ENCODE measurements at regions not wholly inside any gene's neighbourhood (a gene's known extent, or its start where the extent isn't known, plus 50 kb on each side); places are given as distances from the start of the nearest gene placed in this dataset.

GRCh38 chr2:236499691-236500578 is 69.7 kb upstream of the ACKR3 start:
- 0 out of 2 replicates have a peak, but pooled peaks cover 2% of the 10 kb centered on the region for H3K9me3 ChIP-seq (replicated peaks)
- no peaks in the 10 kb centered on the region for H3K4me1 ChIP-seq
- no peak for DNase-seq
- no peaks in the 10 kb centered on the region for H3K27me3 ChIP-seq
- H3K27ac ChIP-seq, result no peak overlapping the region
- H3K36me3 ChIP-seq, result no peaks in the 10 kb centered on the region
- no peak overlapping the region for H3K4me3 ChIP-seq

- Histone ChIP-seq H3K4me1 (no peaks in the 10 kb centered on the region), H3K27me3 (no peaks in the 10 kb centered on the region), H3K36me3 (no peaks in the 10 kb centered on the region), H3K27ac (no peak overlapping the region), H3K4me3 (no peak overlapping the region), H3K9me3 (replicated peaks) (0 out of 2 replicates have a peak, but pooled peaks cover 2% of the 10 kb centered on the region)
- DNase-seq, result no peak
Observed at GRCh38 chr2:236501026-236501425, 68.6 kb upstream of the ACKR3 start.

GRCh38 chr2:236501531-236501930 is 68.1 kb upstream of the ACKR3 start:
- no peak for DNase-seq
- no peaks in the 10 kb centered on the region for H3K36me3 ChIP-seq
- 0 out of 2 replicates have a peak, but pooled peaks cover 2% of the 10 kb centered on the region for H3K9me3 ChIP-seq (replicated peaks)
- no peaks in the 10 kb centered on the region for H3K4me1 ChIP-seq
- H3K27ac ChIP-seq, result no peak overlapping the region
- no peaks in the 10 kb centered on the region for H3K27me3 ChIP-seq
- no peak overlapping the region for H3K4me3 ChIP-seq

GRCh38 chr2:236503100-236503499 is 66.5 kb upstream of the ACKR3 start:
- H3K27ac ChIP-seq, result no peak overlapping the region
- H3K4me3 ChIP-seq, result no peak overlapping the region
- H3K36me3 ChIP-seq, result no peaks in the 10 kb centered on the region
- H3K9me3 ChIP-seq (replicated peaks), result 0 out of 2 replicates have a peak, but pooled peaks cover 2% of the 10 kb centered on the region
- H3K27me3 ChIP-seq, result no peaks in the 10 kb centered on the region
- DNase-seq, result peak in 1 of 2 experiments; percentile 30
- no peaks in the 10 kb centered on the region for H3K4me1 ChIP-seq

GRCh38 chr2:236503583-236503982 is 66.0 kb upstream of the ACKR3 start:
- no peak overlapping the region for H3K4me3 ChIP-seq
- no peaks in the 10 kb centered on the region for H3K27me3 ChIP-seq
- H3K36me3 ChIP-seq, result no peaks in the 10 kb centered on the region
- no peak for DNase-seq
- H3K27ac ChIP-seq, result no peak overlapping the region
- 0 out of 2 replicates have a peak, but pooled peaks cover 2% of the 10 kb centered on the region for H3K9me3 ChIP-seq (replicated peaks)
- no peaks in the 10 kb centered on the region for H3K4me1 ChIP-seq

- H3K4me3 ChIP-seq, result no peak overlapping the region
- H3K36me3 ChIP-seq, result no peaks in the 10 kb centered on the region
- no peak overlapping the region for H3K27ac ChIP-seq
- no peaks in the 10 kb centered on the region for H3K4me1 ChIP-seq
- no peaks in the 10 kb centered on the region for H3K27me3 ChIP-seq
- H3K9me3 ChIP-seq (replicated peaks), result 0 out of 2 replicates have a peak, but pooled peaks cover 2% of the 10 kb centered on the region
- DNase-seq, result no peak
Observed at GRCh38 chr2:236505041-236505440, 64.6 kb upstream of the ACKR3 start.

GRCh38 chr2:236505648-236506047 is 64.0 kb upstream of the ACKR3 start:
- Histone ChIP-seq H3K27me3 (no peaks in the 10 kb centered on the region), H3K36me3 (no peaks in the 10 kb centered on the region), H3K4me1 (no peaks in the 10 kb centered on the region), H3K4me3 (no peak overlapping the region), H3K27ac (no peak overlapping the region), H3K9me3 (replicated peaks) (0 out of 2 replicates have a peak, but pooled peaks cover 2% of the 10 kb centered on the region)
- DNase-seq, result no peak

- Histone ChIP-seq H3K4me1 (no peaks in the 10 kb centered on the region), H3K36me3 (no peaks in the 10 kb centered on the region), H3K27ac (no peak overlapping the region), H3K27me3 (no peaks in the 10 kb centered on the region), H3K4me3 (no peak overlapping the region), H3K9me3 (replicated peaks) (0 out of 2 replicates have a peak, but pooled peaks cover 2% of the 10 kb centered on the region)
- DNase-seq, result no peak
Observed at GRCh38 chr2:236507393-236508085, 62.1 kb upstream of the ACKR3 start.

- Histone ChIP-seq H3K4me1 (no peaks in the 10 kb centered on the region), H3K9me3 (replicated peaks) (0 out of 2 replicates have a peak, but pooled peaks cover 2% of the 10 kb centered on the region), H3K4me3 (no peak overlapping the region), H3K27ac (no peak overlapping the region), H3K36me3 (no peaks in the 10 kb centered on the region), H3K27me3 (no peaks in the 10 kb centered on the region)
- DNase-seq, result no peak
Observed at GRCh38 chr2:236508466-236508865, 61.2 kb upstream of the ACKR3 start.

- no peaks in the 10 kb centered on the region for H3K36me3 ChIP-seq
- no peaks in the 10 kb centered on the region for H3K9me3 ChIP-seq (replicated peaks)
- H3K4me3 ChIP-seq, result no peak overlapping the region
- H3K4me1 ChIP-seq, result no peaks in the 10 kb centered on the region
- no peak for DNase-seq
- H3K27me3 ChIP-seq, result no peaks in the 10 kb centered on the region
- H3K27ac ChIP-seq, result no peak overlapping the region
Observed at GRCh38 chr2:236510034-236510433, 59.6 kb upstream of the ACKR3 start.

GRCh38 chr2:236511266-236511665 is 58.4 kb upstream of the ACKR3 start:
- no peaks in the 10 kb centered on the region for H3K4me1 ChIP-seq
- H3K36me3 ChIP-seq, result no peaks in the 10 kb centered on the region
- H3K27me3 ChIP-seq, result no peaks in the 10 kb centered on the region
- DNase-seq, result no peak
- H3K9me3 ChIP-seq (replicated peaks), result no peaks in the 10 kb centered on the region
- H3K27ac ChIP-seq, result no peak overlapping the region
- H3K4me3 ChIP-seq, result no peak overlapping the region

- Histone ChIP-seq H3K27ac (no peak overlapping the region), H3K4me1 (peaks cover 3% of the 10 kb centered on the region; the same call in 1 of the 2 replicates), H3K27me3 (no peaks in the 10 kb centered on the region), H3K36me3 (no peaks in the 10 kb centered on the region), H3K4me3 (no peak overlapping the region), H3K9me3 (replicated peaks) (no peaks in the 10 kb centered on the region)
- no peak for DNase-seq
Observed at GRCh38 chr2:236512267-236512666, 57.4 kb upstream of the ACKR3 start.

GRCh38 chr2:236512902-236513435 is 56.7 kb upstream of the ACKR3 start:
- Histone ChIP-seq H3K27ac (no peak overlapping the region), H3K4me1 (peaks cover 3% of the 10 kb centered on the region), H3K9me3 (replicated peaks) (no peaks in the 10 kb centered on the region), H3K36me3 (no peaks in the 10 kb centered on the region), H3K27me3 (no peaks in the 10 kb centered on the region), H3K4me3 (no peak overlapping the region)
- peak; percentile 61 to 75 for DNase-seq

- Histone ChIP-seq H3K27ac (no peak overlapping the region), H3K4me1 (peaks cover 3% of the 10 kb centered on the region), H3K27me3 (no peaks in the 10 kb centered on the region), H3K9me3 (replicated peaks) (no peaks in the 10 kb centered on the region), H3K4me3 (no peak overlapping the region), H3K36me3 (no peaks in the 10 kb centered on the region)
- DNase-seq, result no peak
Observed at GRCh38 chr2:236513956-236514355, 55.7 kb upstream of the ACKR3 start.

- Histone ChIP-seq H3K9me3 (replicated peaks) (no peaks in the 10 kb centered on the region), H3K4me1 (peaks cover 3% of the 10 kb centered on the region), H3K4me3 (no peak overlapping the region), H3K36me3 (no peaks in the 10 kb centered on the region), H3K27ac (no peak overlapping the region), H3K27me3 (no peaks in the 10 kb centered on the region)
- DNase-seq, result no peak
Observed at GRCh38 chr2:236516708-236517107, 52.9 kb upstream of the ACKR3 start.
